IMR-90 (cell line): ENCODE measurements at regions not wholly inside any gene's neighbourhood (a gene's known extent, or its start where the extent isn't known, plus 50 kb on each side); places are given as distances from the start of the nearest gene placed in this dataset.

ENCODE experiments used
- ATAC-seq: fragments of 200-7000 bp; cut with Tn5 transposase; 2 replicates; pipeline ENCODE4 v1.9.1; 2020; ENCODE audit warnings: low read depth, mild to moderate bottlenecking, moderate library complexity
- BruUV-seq: library from RNA; stranded (reverse); fragments of 400-500 nt; replicated peaks from 2 replicates; lab custom pipeline; 2021; lab: Mats Ljungman, UMichigan
- CTCF ChIA-PET: fragments of 300-600 bp; formaldehyde crosslinking; extraction: SDS; loops from one replicate; lab custom pipeline; 2021; ENCODE audit warnings: antibody characterized with exemption; lab: Yijun Ruan, JAX
- POLR2A ChIA-PET: fragments of 300-600 bp; sonication (Branson Sonifier 250); formaldehyde crosslinking; loops from one replicate; lab custom pipeline; 2022; ENCODE audit warnings: antibody characterized with exemption; ENCODE audit not compliant: unreplicated experiment; lab: Charles Lee
- DNase-seq: peaks from one replicate; pipeline ENCODE4 v3.0.0; 2013
- H2AFZ ChIP-seq: replicated peaks from 2 replicates; pipeline ENCODE3; 2013; ENCODE audit warnings: low read length, mild to moderate bottlenecking; ENCODE audit not compliant: poor library complexity
- H2AK5ac ChIP-seq: 2 replicates; pipeline ENCODE4 v1.6.1; 2013; ENCODE audit warnings: low read depth, low read length, inconsistent platforms
- H2AK9ac ChIP-seq: replicated peaks from 2 replicates; pipeline ENCODE3; 2013; ENCODE audit warnings: mild to moderate bottlenecking, low read depth, low read length, moderate library complexity; ENCODE audit not compliant: poor library complexity
- H2BK120ac ChIP-seq: 2 replicates; pipeline ENCODE4 v1.6.1; 2013; ENCODE audit warnings: low read depth, low read length, inconsistent platforms
- H2BK15ac ChIP-seq: 3 replicates; pipeline ENCODE4 v1.6.1; 2013; ENCODE audit warnings: low read depth, low read length, inconsistent platforms
- H2BK20ac ChIP-seq: 2 replicates; pipeline ENCODE4 v1.6.1; 2013; ENCODE audit warnings: low read depth, mild to moderate bottlenecking, inconsistent platforms, low read length, moderate library complexity
- H2BK5ac ChIP-seq: 2 replicates; pipeline ENCODE4 v1.6.1; 2013; ENCODE audit warnings: mild to moderate bottlenecking, low read depth, low read length, inconsistent platforms; ENCODE audit not compliant: poor library complexity, severe bottlenecking
- H3K14ac ChIP-seq: replicated peaks from 2 replicates; pipeline ENCODE4 v1.6.1; 2013; ENCODE audit warnings: low read depth, low read length, inconsistent platforms
- H3K18ac ChIP-seq: 2 replicates; pipeline ENCODE4 v1.6.1; 2013; ENCODE audit warnings: low read depth, low read length, control low read depth
- H3K23ac ChIP-seq: 2 replicates; pipeline ENCODE4 v1.6.1; 2013; ENCODE audit warnings: low read depth, low read length, inconsistent platforms
- H3K27ac ChIP-seq: 2 replicates; pipeline ENCODE4 v1.5.1; 2013; ENCODE audit warnings: mild to moderate bottlenecking, control low read depth, low read length; ENCODE audit not compliant: insufficient read depth
- H3K27me3 ChIP-seq: 2 replicates; pipeline ENCODE4 v1.6.1; 2013; ENCODE audit warnings: low read length; ENCODE audit not compliant: control insufficient read depth, insufficient read depth
- H3K36me3 ChIP-seq: 2 replicates; pipeline ENCODE4 v1.6.1; 2013; ENCODE audit warnings: low read length, mixed read lengths; ENCODE audit not compliant: control insufficient read depth, insufficient read depth
- H3K4ac ChIP-seq: 2 replicates; pipeline ENCODE4 v1.6.1; 2013; ENCODE audit warnings: low read depth, low read length, inconsistent platforms
- H3K4me1 ChIP-seq: 2 replicates; pipeline ENCODE4 v1.6.1; 2013; ENCODE audit warnings: low read length, mixed read lengths; ENCODE audit not compliant: control insufficient read depth, insufficient read depth
- H3K4me2 ChIP-seq: 2 replicates; pipeline ENCODE4 v1.6.1; 2013; ENCODE audit warnings: low read depth, mild to moderate bottlenecking, control low read depth, low read length, moderate library complexity
- H3K4me3 ChIP-seq: 2 replicates; pipeline ENCODE4 v1.5.1; 2013; ENCODE audit warnings: low read depth, mild to moderate bottlenecking, control low read depth, low read length, moderate library complexity; ENCODE audit not compliant: insufficient read depth
- H3K56ac ChIP-seq: 2 replicates; pipeline ENCODE4 v1.6.1; 2013; ENCODE audit warnings: low read length, inconsistent platforms; ENCODE audit not compliant: insufficient read depth; ENCODE audit errors: extremely low read depth
- H3K79me1 ChIP-seq, 2 experiments: 2 replicates each; pipeline ENCODE4 v1.6.1; 2013; ENCODE audit warnings: low read length in 2 of 2, inconsistent platforms in 1 of 2, low read depth in 1 of 2
- H3K9ac ChIP-seq: 2 replicates; pipeline ENCODE4 v1.6.1; 2013; ENCODE audit warnings: low read depth, low read length, control low read depth
- H3K9me1 ChIP-seq: 2 replicates; pipeline ENCODE4 v1.6.1; 2013; ENCODE audit warnings: low read length, inconsistent platforms; ENCODE audit not compliant: insufficient read depth
- H3K9me3 ChIP-seq: 2 replicates; pipeline ENCODE4 v1.6.1; 2013; ENCODE audit warnings: low read length; ENCODE audit not compliant: control insufficient read depth, insufficient read depth
- H4K20me1 ChIP-seq: 2 replicates; pipeline ENCODE4 v1.6.1; 2013; ENCODE audit warnings: low read length, inconsistent platforms; ENCODE audit not compliant: insufficient read depth
- H4K5ac ChIP-seq: 2 replicates; pipeline ENCODE4 v1.6.1; 2013; ENCODE audit warnings: mild to moderate bottlenecking, low read depth, low read length, control low read depth
- H4K8ac ChIP-seq, 2 experiments: 2 replicates each; pipeline ENCODE4 v1.6.1; 2013; ENCODE audit warnings: low read depth in 2 of 2, low read length in 2 of 2, control low read depth in 1 of 2, inconsistent platforms in 1 of 2
- H4K91ac ChIP-seq: 2 replicates; pipeline ENCODE4 v1.6.1; 2013; ENCODE audit warnings: low read depth, low read length, inconsistent platforms; ENCODE audit not compliant: insufficient read depth
- MXI1 ChIP-seq: IDR thresholded peaks from 2 replicates; pipeline ENCODE4 v1.6.1; 2012; ENCODE audit warnings: low read depth, mild to moderate bottlenecking, low read length, moderate library complexity, borderline replicate concordance
- NFE2L2 ChIP-seq: fragments of 150-350 bp; IDR thresholded peaks from 2 replicates; pipeline ENCODE4 v1.6.1; 2016; ENCODE audit warnings: low read depth, mild to moderate bottlenecking, low read length
- POLR2A ChIP-seq: IDR thresholded peaks from 2 replicates; pipeline ENCODE4 v1.6.1; 2012; ENCODE audit warnings: mild to moderate bottlenecking, low read depth, low read length
- RAD21 ChIP-seq: IDR thresholded peaks from 2 replicates; pipeline ENCODE4 v1.6.1; 2012; ENCODE audit warnings: low read length, improper control_type of control experiment
- SMC3 ChIP-seq: fragments of 150-350 bp; IDR thresholded peaks from 2 replicates; pipeline ENCODE4 v1.6.1; 2016; ENCODE audit warnings: low read depth, mild to moderate bottlenecking, antibody characterized with exemption, low read length, moderate library complexity
- WGBS, 2 experiments: methylation state at CpG; one replicate each; pipeline versions ENCODE4 v1.1.5 to v1.1.7; 2013; ENCODE audit warnings: missing lambda C conversion rate in 2 of 2; ENCODE audit not compliant: insufficient read length in 1 of 2; ENCODE audit errors: extremely low coverage in 2 of 2; 5-methylcytosine and 5-hydroxymethylcytosine counted together
- dilution Hi-C: fragments of 300-500 bp; cut with HindIII; formaldehyde crosslinking; loops from one replicate; pipeline ENCODE4 v1.14.3; 2018; ENCODE audit warnings: low sequenced_read_pairs; ENCODE audit not compliant: unreplicated experiment
- in situ Hi-C: fragments of 300-500 bp; cut with MboI; formaldehyde crosslinking; loops from 3 replicates; pipeline ENCODE4 v1.14.3; 2019; ENCODE audit warnings: low sequenced_read_pairs, inconsistent platforms, mixed read lengths
- intact Hi-C: fragments of 100-400 bp; cut with micrococcal nuclease; formaldehyde crosslinking; loops from 2 replicates; pipeline ENCODE4 v1.10.0; 2022
- TF ChIP-seq, protein P1 (sequence below): fragments of 150-350 bp; IDR thresholded peaks from 2 replicates; pipeline ENCODE4 v1.6.1; 2017; ENCODE audit warnings: mild to moderate bottlenecking, antibody characterized with exemption, low read length, low read depth
- TF ChIP-seq, protein P2 (sequence below): conservative IDR thresholded peaks from 2 replicates; pipeline ENCODE4 v1.5.1; 2012; ENCODE audit warnings: mild to moderate bottlenecking, low read depth, low read length, improper control_type of control experiment

DNA sequence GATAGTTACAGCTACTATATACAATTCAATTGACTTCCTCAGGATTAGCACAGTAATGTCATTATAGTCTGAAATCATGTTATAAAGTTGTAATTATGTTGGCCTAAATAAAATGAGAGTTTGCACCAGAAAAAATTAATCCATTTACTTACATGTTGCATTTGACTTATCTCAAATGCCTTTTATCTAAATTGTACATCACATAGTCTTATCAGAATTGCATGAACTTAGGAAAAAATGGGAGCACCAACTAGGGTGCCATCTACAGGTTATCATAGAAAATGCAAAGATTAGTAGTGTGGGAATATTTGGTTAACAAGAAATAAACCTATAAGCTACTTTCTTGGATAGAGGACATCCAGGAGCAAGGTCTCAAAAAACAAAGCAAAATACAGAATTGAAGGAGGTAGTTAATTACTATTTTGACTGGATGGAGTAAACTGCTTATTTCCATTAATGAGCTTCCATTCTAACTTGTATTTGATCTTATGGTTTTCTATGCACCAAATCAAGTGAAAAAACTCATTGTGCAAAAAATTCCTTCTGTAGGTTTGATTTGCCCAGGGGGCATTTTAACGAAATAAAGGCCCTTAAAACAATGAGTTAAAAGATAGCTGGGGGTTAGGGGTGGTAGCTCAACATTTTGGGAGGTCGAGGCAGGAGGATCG is 60.0 kb upstream of the ORC5 start:
- WGBS, 2 experiments, result no CpG with 5 or more reads among the region's 3 CpGs
- H4K5ac ChIP-seq, result no peak overlapping the region
- no peak overlapping the region for H2BK120ac ChIP-seq
- POLR2A ChIA-PET, result interaction anchor here (0.6 kb wide), 1 partner anchor 61 kb away, joined by 4 read pairs; no protein-coding TSS in a partner anchor
- no peaks in the 10 kb centered on the region for H3K36me3 ChIP-seq
- H3K56ac ChIP-seq, result no peak overlapping the region
- H2BK20ac ChIP-seq, result no peak overlapping the region
- no peak overlapping the region for H3K14ac ChIP-seq
- no TSS peak for BruUV-seq
- H3K9me3 ChIP-seq, result peaks cover 3% of the 10 kb centered on the region; the same call in 1 of the 2 replicates
- no peak overlapping the region for H2BK5ac ChIP-seq
- DNase-seq, result peak; percentile 28
- in situ Hi-C loops (no loop called here), dilution Hi-C loops (no loop called here), intact Hi-C loops (loop anchor here (1.0 kb wide), 1 partner anchor 37 kb away; no protein-coding TSS in a partner anchor)
- peak; percentile 49; the same call in 1 of the 2 replicates for ATAC-seq
- H3K4me3 ChIP-seq, result no peak overlapping the region
- H2AK5ac ChIP-seq, result no peak overlapping the region
- no peak overlapping the region for H3K9ac ChIP-seq
- H4K20me1 ChIP-seq, result no peaks in the 10 kb centered on the region
- no peak overlapping the region for H3K23ac ChIP-seq
- H2BK15ac ChIP-seq, result no peak overlapping the region
- H2AK9ac ChIP-seq, result no peak overlapping the region
- no peak overlapping the region for H4K8ac ChIP-seq
- H3K27ac ChIP-seq, result no peak overlapping the region
- H2AFZ ChIP-seq, result no peak overlapping the region
- CTCF ChIA-PET, result interaction anchor here (0.7 to 1.8 kb wide), 3 partner anchors 36 to 745 kb away, joined by 3 to 9 read pairs (median 4); no protein-coding TSS in a partner anchor
- TF ChIP-seq, protein P1, sequence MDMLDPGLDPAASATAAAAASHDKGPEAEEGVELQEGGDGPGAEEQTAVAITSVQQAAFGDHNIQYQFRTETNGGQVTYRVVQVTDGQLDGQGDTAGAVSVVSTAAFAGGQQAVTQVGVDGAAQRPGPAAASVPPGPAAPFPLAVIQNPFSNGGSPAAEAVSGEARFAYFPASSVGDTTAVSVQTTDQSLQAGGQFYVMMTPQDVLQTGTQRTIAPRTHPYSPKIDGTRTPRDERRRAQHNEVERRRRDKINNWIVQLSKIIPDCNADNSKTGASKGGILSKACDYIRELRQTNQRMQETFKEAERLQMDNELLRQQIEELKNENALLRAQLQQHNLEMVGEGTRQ, result no peak
- TF ChIP-seq POLR2A (no peak), RAD21 (peak; percentile 29), NFE2L2 (no peak), SMC3 (peak; percentile 34; the same call in 1 of the 2 replicates), MXI1 (no peak)
- TF ChIP-seq, protein P2, sequence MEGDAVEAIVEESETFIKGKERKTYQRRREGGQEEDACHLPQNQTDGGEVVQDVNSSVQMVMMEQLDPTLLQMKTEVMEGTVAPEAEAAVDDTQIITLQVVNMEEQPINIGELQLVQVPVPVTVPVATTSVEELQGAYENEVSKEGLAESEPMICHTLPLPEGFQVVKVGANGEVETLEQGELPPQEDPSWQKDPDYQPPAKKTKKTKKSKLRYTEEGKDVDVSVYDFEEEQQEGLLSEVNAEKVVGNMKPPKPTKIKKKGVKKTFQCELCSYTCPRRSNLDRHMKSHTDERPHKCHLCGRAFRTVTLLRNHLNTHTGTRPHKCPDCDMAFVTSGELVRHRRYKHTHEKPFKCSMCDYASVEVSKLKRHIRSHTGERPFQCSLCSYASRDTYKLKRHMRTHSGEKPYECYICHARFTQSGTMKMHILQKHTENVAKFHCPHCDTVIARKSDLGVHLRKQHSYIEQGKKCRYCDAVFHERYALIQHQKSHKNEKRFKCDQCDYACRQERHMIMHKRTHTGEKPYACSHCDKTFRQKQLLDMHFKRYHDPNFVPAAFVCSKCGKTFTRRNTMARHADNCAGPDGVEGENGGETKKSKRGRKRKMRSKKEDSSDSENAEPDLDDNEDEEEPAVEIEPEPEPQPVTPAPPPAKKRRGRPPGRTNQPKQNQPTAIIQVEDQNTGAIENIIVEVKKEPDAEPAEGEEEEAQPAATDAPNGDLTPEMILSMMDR, result peak; percentile 56
- no peaks in the 10 kb centered on the region for H3K9me1 ChIP-seq
- H3K79me1 ChIP-seq, result no peaks in the 10 kb centered on the region
- H3K4me2 ChIP-seq, result no peak overlapping the region
- no peak overlapping the region for H4K91ac ChIP-seq
- H3K18ac ChIP-seq, result no peak overlapping the region
- no peak overlapping the region for H3K4ac ChIP-seq
- no peaks in the 10 kb centered on the region for H3K27me3 ChIP-seq
- H3K4me1 ChIP-seq, result no peaks in the 10 kb centered on the region
